LNCaP clone FGC (cell line): ENCODE measurements at regions not wholly inside any gene's neighbourhood (a gene's known extent, or its start where the extent isn't known, plus 50 kb on each side); places are given as distances from the start of the nearest gene placed in this dataset.

ENCODE experiments used
- DNase-seq: peaks from one replicate; pipeline ENCODE4 v3.0.0-alpha.2; 2011; ENCODE audit warnings: low read depth
- H3K4me3 ChIP-seq: 2 replicates; pipeline ENCODE4 v1.5.1; 2011; ENCODE audit warnings: mild to moderate bottlenecking, low read depth, low read length, control low read depth
- TF ChIP-seq, protein P1 (sequence below): IDR thresholded peaks from 2 replicates; pipeline ENCODE4 v1.5.1; 2012; ENCODE audit warnings: mild to moderate bottlenecking; ENCODE audit not compliant: control insufficient read depth, insufficient read depth; ENCODE audit errors: extremely low read depth

DNA sequence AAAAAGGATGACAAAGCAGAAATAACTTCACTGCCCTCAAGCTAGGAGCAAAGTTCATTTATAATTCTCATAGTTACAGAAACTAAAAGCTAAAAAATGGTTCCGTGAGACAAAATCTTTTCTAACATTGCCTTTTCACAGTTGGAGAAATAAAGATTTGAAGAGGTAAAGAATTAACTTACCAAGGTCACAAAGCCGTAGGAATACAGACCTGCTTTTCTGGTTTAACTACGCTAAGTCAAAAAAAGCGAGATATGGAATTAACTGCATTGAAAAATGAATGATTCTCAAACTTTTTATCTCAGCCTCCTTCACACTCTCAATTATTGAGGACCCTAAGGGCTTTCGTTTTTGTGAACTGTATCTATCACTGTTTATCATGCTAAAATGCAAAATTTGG lies 95.3 kb downstream of the SLC17A6 start:
- DNase-seq, result no peak
- TF ChIP-seq, protein P1, sequence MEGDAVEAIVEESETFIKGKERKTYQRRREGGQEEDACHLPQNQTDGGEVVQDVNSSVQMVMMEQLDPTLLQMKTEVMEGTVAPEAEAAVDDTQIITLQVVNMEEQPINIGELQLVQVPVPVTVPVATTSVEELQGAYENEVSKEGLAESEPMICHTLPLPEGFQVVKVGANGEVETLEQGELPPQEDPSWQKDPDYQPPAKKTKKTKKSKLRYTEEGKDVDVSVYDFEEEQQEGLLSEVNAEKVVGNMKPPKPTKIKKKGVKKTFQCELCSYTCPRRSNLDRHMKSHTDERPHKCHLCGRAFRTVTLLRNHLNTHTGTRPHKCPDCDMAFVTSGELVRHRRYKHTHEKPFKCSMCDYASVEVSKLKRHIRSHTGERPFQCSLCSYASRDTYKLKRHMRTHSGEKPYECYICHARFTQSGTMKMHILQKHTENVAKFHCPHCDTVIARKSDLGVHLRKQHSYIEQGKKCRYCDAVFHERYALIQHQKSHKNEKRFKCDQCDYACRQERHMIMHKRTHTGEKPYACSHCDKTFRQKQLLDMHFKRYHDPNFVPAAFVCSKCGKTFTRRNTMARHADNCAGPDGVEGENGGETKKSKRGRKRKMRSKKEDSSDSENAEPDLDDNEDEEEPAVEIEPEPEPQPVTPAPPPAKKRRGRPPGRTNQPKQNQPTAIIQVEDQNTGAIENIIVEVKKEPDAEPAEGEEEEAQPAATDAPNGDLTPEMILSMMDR, result no peak
- no peak overlapping the region for H3K4me3 ChIP-seq

DNA sequence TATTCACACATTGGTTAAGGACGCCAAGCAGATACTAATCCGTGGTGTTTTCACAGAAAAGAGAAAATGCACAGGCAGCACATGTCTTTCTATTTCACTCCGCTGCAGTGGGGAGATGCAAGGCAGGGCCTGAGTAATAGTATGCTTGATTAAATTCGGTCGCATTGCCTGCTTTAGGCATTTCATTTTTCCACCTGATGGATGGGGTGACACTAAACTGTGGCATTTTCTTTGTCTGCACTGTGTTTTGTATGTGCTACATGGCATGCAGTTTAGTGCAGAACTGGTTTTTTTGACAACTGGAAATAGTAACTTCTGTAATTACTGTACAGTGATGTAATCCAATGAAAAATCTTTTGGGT lies 94.9 kb downstream of the SLC17A6 start:
- no peak overlapping the region for H3K4me3 ChIP-seq
- TF ChIP-seq, protein P1, result no peak
- DNase-seq, result no peak

DNA sequence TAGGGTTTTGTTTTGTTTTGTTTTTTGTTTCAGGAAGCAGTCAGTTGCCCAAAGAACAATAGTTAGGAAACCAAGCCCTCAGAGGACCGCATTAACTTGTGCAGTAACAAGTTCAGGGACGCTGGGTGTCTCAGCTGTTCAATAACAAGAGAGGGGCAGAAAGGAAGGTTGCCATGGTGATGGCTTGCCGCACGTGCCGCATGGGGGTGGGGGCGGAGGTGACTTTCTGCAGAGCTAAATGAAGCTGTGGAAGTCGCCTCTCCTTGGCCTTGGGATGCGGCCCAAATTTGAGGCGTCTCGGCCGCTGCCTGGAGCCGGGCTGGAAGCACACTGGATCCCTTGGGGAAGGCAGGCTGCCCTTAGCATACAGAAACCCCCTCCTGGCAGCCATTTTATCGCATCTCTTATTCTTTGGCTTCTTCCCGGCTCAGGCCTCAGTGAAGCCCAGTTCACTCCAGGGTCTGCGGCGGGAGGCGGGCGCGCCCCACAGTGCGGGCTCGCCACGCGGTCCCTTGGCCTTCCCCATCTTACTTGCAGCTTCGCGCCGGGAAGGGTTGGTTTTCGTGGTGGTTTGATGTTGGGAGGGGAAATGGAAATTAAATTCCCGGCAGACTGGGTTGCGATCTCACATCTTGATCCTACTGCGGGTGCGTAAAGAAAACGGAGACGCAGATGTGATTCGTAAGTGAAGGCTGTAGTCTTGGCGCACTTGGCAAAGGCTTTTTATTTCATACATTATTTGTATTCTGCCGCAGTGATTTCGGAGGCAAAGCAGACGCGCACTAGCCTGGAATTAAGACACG lies 94.3 kb downstream of the SLC17A6 start:
- TF ChIP-seq, protein P1, result no peak
- no peak for DNase-seq
- no peak overlapping the region for H3K4me3 ChIP-seq

DNA sequence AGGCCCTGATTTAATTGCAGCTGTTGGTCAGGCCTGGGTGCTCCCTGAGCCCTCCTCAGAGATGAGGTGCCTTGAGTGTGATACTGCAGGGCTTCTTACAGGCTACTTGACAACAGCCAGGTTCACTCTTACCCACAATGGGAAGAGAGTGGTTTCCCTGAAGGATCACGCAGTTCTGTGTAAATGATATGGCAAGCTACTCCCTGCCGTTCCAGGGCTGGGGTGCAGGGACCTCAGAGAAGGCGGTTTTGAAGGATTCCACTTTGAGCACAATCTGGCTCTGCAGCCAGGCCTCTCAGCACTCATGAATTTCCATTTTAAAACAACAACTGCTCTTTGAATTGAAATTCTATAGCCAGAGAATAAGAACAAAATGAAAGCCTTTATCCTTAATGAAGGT lies 92.9 kb downstream of the SLC17A6 start:
- no peak for DNase-seq
- TF ChIP-seq, protein P1, result no peak
- no peak overlapping the region for H3K4me3 ChIP-seq

DNA sequence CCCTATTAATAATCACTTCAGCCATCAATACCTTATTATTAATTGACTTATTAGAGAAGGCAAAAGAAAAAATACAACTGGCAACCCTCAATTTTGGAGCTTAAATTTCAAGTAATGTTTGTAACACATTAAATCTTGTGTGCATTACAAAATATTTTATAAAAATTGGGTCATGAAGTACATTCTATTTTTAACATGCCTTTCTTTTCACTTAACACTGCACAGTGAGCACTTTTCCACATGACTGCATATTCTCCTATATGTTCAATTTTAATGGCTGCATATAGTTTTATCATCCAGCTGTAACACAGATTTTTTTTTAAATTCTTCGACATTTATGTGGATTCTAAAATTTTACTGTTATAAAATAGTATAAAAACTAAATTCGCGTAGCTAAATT lies 92.5 kb downstream of the SLC17A6 start:
- DNase-seq, result no peak
- TF ChIP-seq, protein P1, result no peak
- H3K4me3 ChIP-seq, result no peak overlapping the region

DNA sequence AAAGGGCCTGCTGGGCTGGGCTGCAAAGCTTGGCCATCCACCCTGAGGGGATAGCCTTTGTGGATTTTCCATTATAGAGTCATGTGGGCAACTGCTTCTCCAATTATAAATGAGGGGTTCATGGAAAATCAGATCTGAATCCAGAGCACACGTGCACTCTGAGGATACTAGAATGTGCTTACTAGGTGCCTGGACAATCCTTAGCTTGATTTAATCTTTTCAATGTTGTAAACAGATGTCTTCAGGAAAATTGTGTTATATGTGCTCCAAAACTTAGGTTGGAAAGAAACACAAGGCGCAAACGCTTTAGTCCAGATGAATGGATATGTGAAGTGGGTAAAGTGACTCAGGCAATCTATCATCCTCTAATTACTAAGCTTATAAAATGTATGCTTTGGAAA lies 92.0 kb downstream of the SLC17A6 start:
- TF ChIP-seq, protein P1, result no peak
- H3K4me3 ChIP-seq, result no peak overlapping the region
- no peak for DNase-seq
